ENCODE measurements at regions not wholly inside any gene's neighbourhood (a gene's known extent, or its start where the extent isn't known, plus 50 kb on each side); places are given as distances from the start of the nearest gene placed in this dataset.

DNA sequence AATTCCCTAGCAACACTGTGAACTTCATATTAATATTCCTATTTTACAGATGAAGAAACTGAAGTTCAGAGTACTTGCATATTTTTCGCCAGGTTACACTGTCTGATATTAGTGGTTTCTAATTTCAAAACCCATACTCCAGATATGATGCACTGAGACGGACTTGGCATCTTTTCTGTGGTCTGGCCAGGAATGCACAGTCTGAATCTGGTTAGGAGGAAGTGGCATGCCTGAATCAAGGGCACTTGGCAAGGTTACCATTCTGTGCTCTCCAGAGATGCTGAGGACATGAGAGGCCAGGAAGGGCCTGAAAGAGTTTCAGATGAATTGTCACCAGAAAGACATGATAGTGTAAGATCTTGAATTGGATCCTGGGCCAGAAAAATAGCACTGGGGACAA, 150.1 kb downstream of the HAO1 start:
- H3K36me3 ChIP-seq (replicated peaks in 1 of 2; ENCODE audit: control insufficient read depth in 1 of 2, insufficient read depth in 2 of 2, low read length in 2 of 2): no peaks in the 10 kb centered on the region
- no peaks in the 10 kb centered on the region for H4K20me1 ChIP-seq (ENCODE audit: insufficient read depth, low read length)
- H3K79me2 ChIP-seq (ENCODE audit: insufficient read depth, low read length): no peaks in the 10 kb centered on the region
- no peak overlapping the region for H3K9ac ChIP-seq (ENCODE audit: insufficient read depth, low read depth, low read length)
- CTCF ChIA-PET (ENCODE audit: low intra/inter-chr PET ratio, low total read pairs): no interaction called here
- H2AFZ ChIP-seq (ENCODE audit: low read length): no peak overlapping the region
- ATAC-seq (no peak), DNase-seq (ENCODE audit: low spot score) (no peak), FAIRE-seq (no peak)
- no peaks in the 10 kb centered on the region for H3K9me3 ChIP-seq (ENCODE audit: low read length)
- POLR2A ChIA-PET: no interaction called here
- intact Hi-C loops (cut with micrococcal nuclease; ENCODE audit: unreplicated experiment): no loop called here
- no peaks in the 10 kb centered on the region for H3K4me1 ChIP-seq (ENCODE audit: insufficient read depth, low read length)
- in situ Hi-C loops (cut with HindIII; ENCODE audit: extremely low pct_ligation_motif_present, low pct_unique_long_range_greater_than_20kb): no loop called here
- H3K4me2 ChIP-seq (ENCODE audit: low read depth, low read length): no peak overlapping the region
- TF ChIP-seq ZNF281 (CRISPR knock-in tag; IDR thresholded peaks at IDR 0.05; ENCODE audit: borderline replicate concordance): no peak
- TF ChIP-seq HMGXB3 (CRISPR knock-in tag; IDR thresholded peaks at IDR 0.05; ENCODE audit: borderline replicate concordance): no peak
- no peak for TF ChIP-seq MIER3 (CRISPR knock-in tag; IDR thresholded peaks at IDR 0.05; ENCODE audit: borderline replicate concordance)
- H3K27ac ChIP-seq (ENCODE audit: extremely low read length, insufficient read depth, low read length): no peak overlapping the region
- no TSS peak for BruUV-seq (replicated peaks)
- H3K27me3 ChIP-seq (ENCODE audit: control insufficient read depth in 1 of 2, insufficient read depth in 2 of 2, low read length in 2 of 2): no peaks in the 10 kb centered on the region
- no peak overlapping the region for H3K4me3 ChIP-seq (replicated peaks in 1 of 3; ENCODE audit: insufficient read depth in 1 of 3, low read depth in 2 of 3, low read length in 3 of 3)
- 0% methylated on average over 2 of the region's 2 CpGs for WGBS (ENCODE audit: low lambda C conversion rate)
